Suprapubic skin (tissue), 4 donors: ENCODE measurements at regions not wholly inside any gene's neighbourhood (a gene's known extent, or its start where the extent isn't known, plus 50 kb on each side); places are given as distances from the start of the nearest gene placed in this dataset.

Experiments used
- DNase-seq, 2 donors: peaks; one replicate each; pipeline ENCODE4 v3.0.0-alpha.2; 2019; ENCODE audit warnings: low spot score in 2 of 2
- H3K27ac ChIP-seq: fragments of 200-600 bp; sonication (generic); one replicate; pipeline ENCODE4 v1.5.1; 2019
- H3K27me3 ChIP-seq: fragments of 200-600 bp; sonication (generic); one replicate; pipeline ENCODE4 v1.5.1; 2019
- H3K36me3 ChIP-seq: fragments of 200-600 bp; sonication (generic); one replicate; pipeline ENCODE4 v1.5.1; 2019
- H3K4me1 ChIP-seq: fragments of 200-600 bp; sonication (generic); one replicate; pipeline ENCODE4 v1.5.1; 2019
- H3K4me3 ChIP-seq: fragments of 200-600 bp; sonication (generic); one replicate; pipeline ENCODE4 v1.5.1; 2019; ENCODE audit warnings: mild to moderate bottlenecking
- H3K9me3 ChIP-seq: fragments of 200-600 bp; sonication (generic); one replicate; pipeline ENCODE4 v1.5.1; 2019
- EP300 ChIP-seq: sonication (generic); formaldehyde crosslinking; IDR thresholded peaks from one replicate; pipeline ENCODE4 v1.6.1; 2017; ENCODE audit warnings: antibody characterized with exemption
- POLR2A ChIP-seq, 2 donors: fragments of 450-650 bp; IDR thresholded peaks; one replicate each; pipeline ENCODE4 v1.6.1; 2017; ENCODE audit warnings: antibody characterized with exemption in 2 of 2, mild to moderate bottlenecking in 2 of 2, moderate library complexity in 2 of 2
- POLR2AphosphoS5 ChIP-seq, 3 donors: sonication (generic); formaldehyde crosslinking; IDR thresholded peaks; one replicate each; pipeline ENCODE4 v1.6.1; 2017; ENCODE audit warnings: antibody characterized with exemption in 3 of 3
- WGBS: methylation state at CpG from one replicate; pipeline ENCODE4 v1.1.5; 2018; 5-methylcytosine and 5-hydroxymethylcytosine counted together
- TF ChIP-seq, protein P1 (sequence below), 2 donors: fragments of 200-600 bp in 1 of 2; fragments of 450-650 bp in 1 of 2; sonication (generic) in 1 of 2; IDR thresholded peaks; one replicate each; pipeline ENCODE4 v1.5.1; 2016 to 2019; ENCODE audit warnings: antibody characterized with exemption in 2 of 2, mild to moderate bottlenecking in 1 of 2, moderate library complexity in 1 of 2

DNA sequence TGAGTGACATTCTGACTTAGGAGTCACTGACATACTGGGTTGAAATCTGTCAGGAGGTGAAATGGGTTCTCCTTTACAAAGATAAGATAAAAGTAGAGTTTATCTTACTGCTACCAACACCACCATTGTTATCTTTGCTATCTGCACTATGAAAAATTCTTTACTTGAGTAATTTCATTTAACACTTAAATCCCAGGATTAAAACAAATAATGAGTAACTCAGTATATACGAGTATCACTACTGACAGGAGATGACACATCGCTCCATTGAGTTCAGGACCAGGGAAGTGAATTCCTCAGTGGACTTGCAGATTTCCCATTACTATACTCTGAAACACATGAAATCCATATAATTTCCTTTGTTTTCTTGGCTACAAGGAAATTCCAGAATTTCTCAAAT, 242.1 kb upstream of the NLRP1 start:
- Histone ChIP-seq H3K4me1 (no peaks in the 10 kb centered on the region), H3K9me3 (no peaks in the 10 kb centered on the region), H3K27ac (no peak overlapping the region), H3K36me3 (no peaks in the 10 kb centered on the region), H3K4me3 (no peak overlapping the region), H3K27me3 (peaks cover 6% of the 10 kb centered on the region)
- no peak for DNase-seq
- TF ChIP-seq, protein P1, sequence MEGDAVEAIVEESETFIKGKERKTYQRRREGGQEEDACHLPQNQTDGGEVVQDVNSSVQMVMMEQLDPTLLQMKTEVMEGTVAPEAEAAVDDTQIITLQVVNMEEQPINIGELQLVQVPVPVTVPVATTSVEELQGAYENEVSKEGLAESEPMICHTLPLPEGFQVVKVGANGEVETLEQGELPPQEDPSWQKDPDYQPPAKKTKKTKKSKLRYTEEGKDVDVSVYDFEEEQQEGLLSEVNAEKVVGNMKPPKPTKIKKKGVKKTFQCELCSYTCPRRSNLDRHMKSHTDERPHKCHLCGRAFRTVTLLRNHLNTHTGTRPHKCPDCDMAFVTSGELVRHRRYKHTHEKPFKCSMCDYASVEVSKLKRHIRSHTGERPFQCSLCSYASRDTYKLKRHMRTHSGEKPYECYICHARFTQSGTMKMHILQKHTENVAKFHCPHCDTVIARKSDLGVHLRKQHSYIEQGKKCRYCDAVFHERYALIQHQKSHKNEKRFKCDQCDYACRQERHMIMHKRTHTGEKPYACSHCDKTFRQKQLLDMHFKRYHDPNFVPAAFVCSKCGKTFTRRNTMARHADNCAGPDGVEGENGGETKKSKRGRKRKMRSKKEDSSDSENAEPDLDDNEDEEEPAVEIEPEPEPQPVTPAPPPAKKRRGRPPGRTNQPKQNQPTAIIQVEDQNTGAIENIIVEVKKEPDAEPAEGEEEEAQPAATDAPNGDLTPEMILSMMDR (IDR thresholded peaks at IDR 0.05): no peak
- TF ChIP-seq POLR2A (IDR thresholded peaks at IDR 0.05): no peak
- TF ChIP-seq POLR2AphosphoS5 (IDR thresholded peaks at IDR 0.05): no peak
- no peak for TF ChIP-seq EP300
- 89% methylated on average over 2 of the region's 2 CpGs for WGBS

DNA sequence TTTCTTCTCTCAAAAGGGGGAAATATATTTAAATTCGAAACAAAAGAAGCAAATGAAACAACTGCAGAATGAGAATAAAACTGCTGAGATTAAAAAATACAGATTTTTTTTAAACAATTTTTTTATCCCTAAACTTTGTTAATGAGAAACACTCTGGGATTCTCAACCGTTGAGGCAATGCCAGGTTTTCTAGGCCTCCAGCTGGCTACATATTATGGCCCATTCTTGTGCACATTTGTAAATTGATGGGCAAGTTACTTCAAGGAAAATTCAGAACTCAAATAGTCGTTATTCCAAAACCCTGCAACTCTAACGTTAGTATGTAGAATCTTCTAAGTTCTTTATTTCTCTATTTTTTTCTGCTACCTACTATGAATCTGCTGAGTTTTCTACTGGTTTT, 239.3 kb upstream of the WSCD1 start:
- Histone ChIP-seq H3K36me3 (no peaks in the 10 kb centered on the region), H3K4me1 (no peaks in the 10 kb centered on the region), H3K4me3 (no peak overlapping the region), H3K27me3 (peaks cover 2% of the 10 kb centered on the region), H3K9me3 (no peaks in the 10 kb centered on the region), H3K27ac (no peak overlapping the region)
- TF ChIP-seq EP300 (no peak), POLR2AphosphoS5 (IDR thresholded peaks at IDR 0.05) (no peak), POLR2A (IDR thresholded peaks at IDR 0.05) (no peak)
- TF ChIP-seq, protein P1 (IDR thresholded peaks at IDR 0.05): no peak
- no peak for DNase-seq
- whole genome bisulfite sequencing: 57% methylated on average over 4 of the region's 4 CpGs

DNA sequence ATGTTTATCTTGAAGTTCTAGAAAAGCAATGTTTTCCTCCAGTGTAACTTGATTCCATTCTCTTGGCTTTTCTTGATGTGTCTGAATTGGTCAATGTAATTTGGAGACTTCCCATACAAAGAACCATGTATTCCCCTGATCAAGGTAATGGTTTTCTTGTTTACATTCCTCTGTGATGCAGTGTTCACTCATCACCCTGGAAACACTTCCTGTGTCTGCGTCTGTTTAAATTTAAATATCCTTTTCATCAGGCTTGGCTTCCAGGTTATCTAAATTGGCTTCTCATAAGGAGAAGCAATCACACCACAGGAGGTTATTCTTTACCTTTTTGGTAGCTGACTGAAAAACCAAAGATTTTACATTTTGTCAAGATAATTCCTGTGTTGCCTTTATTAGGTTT, 237.3 kb upstream of the WSCD1 start:
- no peaks in the 10 kb centered on the region for H3K27me3 ChIP-seq
- 11% methylated on average over 1 of the region's 1 CpG for WGBS
- DNase-seq: no peak
- H3K4me3 ChIP-seq: no peak overlapping the region
- H3K9me3 ChIP-seq: no peaks in the 10 kb centered on the region
- H3K27ac ChIP-seq: no peak overlapping the region
- no peaks in the 10 kb centered on the region for H3K4me1 ChIP-seq
- no peak for TF ChIP-seq POLR2AphosphoS5 (IDR thresholded peaks at IDR 0.05)
- TF ChIP-seq, protein P1 (IDR thresholded peaks at IDR 0.05): no peak
- no peak for TF ChIP-seq EP300
- no peak for TF ChIP-seq POLR2A (IDR thresholded peaks at IDR 0.05)
- H3K36me3 ChIP-seq: no peaks in the 10 kb centered on the region

DNA sequence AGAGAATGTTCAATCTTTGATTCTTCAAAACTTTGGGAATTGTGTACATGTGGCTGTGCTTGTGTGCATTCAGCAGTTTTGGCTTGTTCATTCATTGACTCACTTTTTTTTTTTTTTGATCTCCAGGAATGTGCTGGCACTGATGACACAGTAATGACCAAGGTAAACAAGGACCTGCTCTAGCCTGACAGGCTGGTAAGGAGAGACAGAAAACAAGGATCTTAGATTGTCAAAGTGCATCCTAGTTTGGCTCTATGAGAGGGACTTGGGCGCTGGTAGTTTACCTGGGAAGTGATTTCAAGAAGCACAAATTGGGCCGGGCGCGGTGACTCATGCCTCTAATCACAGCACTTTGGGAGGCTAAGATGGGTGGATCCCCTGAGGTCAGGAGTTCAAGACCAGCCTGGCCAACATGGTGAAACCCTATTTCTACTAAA, 233.1 kb upstream of the WSCD1 start:
- H3K27me3 ChIP-seq: no peaks in the 10 kb centered on the region
- H3K36me3 ChIP-seq: no peaks in the 10 kb centered on the region
- no peak overlapping the region for H3K27ac ChIP-seq
- DNase-seq: no peak
- TF ChIP-seq, protein P1 (IDR thresholded peaks at IDR 0.05): no peak
- TF ChIP-seq EP300: no peak
- TF ChIP-seq POLR2A (IDR thresholded peaks at IDR 0.05): no peak
- no peak overlapping the region for H3K4me3 ChIP-seq
- WGBS: 54% methylated on average over 4 of the region's 4 CpGs
- H3K9me3 ChIP-seq: no peaks in the 10 kb centered on the region
- no peaks in the 10 kb centered on the region for H3K4me1 ChIP-seq

DNA sequence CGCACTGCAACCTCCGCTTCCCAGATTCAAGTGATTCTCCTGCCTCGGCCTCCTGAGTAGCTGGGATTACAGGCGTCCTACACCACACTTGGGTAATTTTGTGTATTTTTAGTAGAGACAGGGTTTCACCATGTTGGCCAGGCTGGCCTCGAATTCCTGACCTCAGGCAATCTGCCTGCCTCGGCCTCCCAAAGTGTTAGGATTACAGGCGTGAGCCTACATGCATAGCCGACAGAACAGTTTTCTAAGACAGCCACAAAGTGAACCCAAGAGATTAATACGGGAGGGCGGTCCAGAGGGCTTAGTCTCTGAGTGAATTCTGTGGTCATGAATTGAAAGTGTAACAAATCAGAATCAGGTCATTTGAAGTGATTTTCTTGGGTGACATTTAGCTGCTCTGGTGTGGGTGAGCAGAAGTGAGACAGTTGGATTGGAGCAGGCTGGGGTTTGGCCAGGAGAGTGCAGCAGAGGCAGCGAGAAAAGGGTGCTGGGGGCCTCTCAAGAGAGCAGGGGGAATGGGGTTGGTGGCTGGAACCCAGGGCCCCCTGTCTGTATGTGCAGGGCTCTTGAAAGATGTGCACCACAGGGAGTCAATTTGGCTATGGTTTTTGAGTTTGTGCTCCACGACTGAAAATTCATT, 231.4 kb upstream of the WSCD1 start:
- no peak for TF ChIP-seq POLR2A (IDR thresholded peaks at IDR 0.05)
- no peak for TF ChIP-seq EP300
- TF ChIP-seq, protein P1 (IDR thresholded peaks at IDR 0.05): no peak
- no peak for TF ChIP-seq POLR2AphosphoS5 (IDR thresholded peaks at IDR 0.05)

More for the DNA sequence above, 231.4 kb upstream of the WSCD1 start:
- 76% methylated on average over 12 of the region's 12 CpGs for WGBS
- no peaks in the 10 kb centered on the region for H3K4me1 ChIP-seq
- no peaks in the 10 kb centered on the region for H3K27me3 ChIP-seq
- no peaks in the 10 kb centered on the region for H3K36me3 ChIP-seq
- H3K27ac ChIP-seq: no peak overlapping the region
- no peak overlapping the region for H3K4me3 ChIP-seq
- DNase-seq: no peak
- no peaks in the 10 kb centered on the region for H3K9me3 ChIP-seq
